IMR-90 (cell line): ENCODE measurements at regions not wholly inside any gene's neighbourhood (a gene's known extent, or its start where the extent isn't known, plus 50 kb on each side); places are given as distances from the start of the nearest gene placed in this dataset.

Experiments
- BHLHE40 ChIP-seq: fragments of 150-350 bp; IDR thresholded peaks from 2 replicates; pipeline ENCODE4 v1.6.1; 2016; ENCODE audit warnings: mild to moderate bottlenecking, low read depth, low read length
- CEBPB ChIP-seq: IDR thresholded peaks from 2 replicates; pipeline ENCODE4 v1.6.1; 2012; ENCODE audit warnings: low read depth, low read length, improper control_type of control experiment
- CTCF ChIP-seq: conservative IDR thresholded peaks from 2 replicates; pipeline ENCODE4 v1.5.1; 2012; ENCODE audit warnings: mild to moderate bottlenecking, low read depth, low read length, improper control_type of control experiment
- RFX5 ChIP-seq: IDR thresholded peaks from 2 replicates; pipeline ENCODE4 v1.8.0; 2012; ENCODE audit warnings: low read depth, mild to moderate bottlenecking, low read length, moderate library complexity
- SMC3 ChIP-seq: fragments of 150-350 bp; IDR thresholded peaks from 2 replicates; pipeline ENCODE4 v1.6.1; 2016; ENCODE audit warnings: low read depth, mild to moderate bottlenecking, antibody characterized with exemption, low read length, moderate library complexity

GRCh38 chr17:12463102-12463501, 202.6 kb upstream of the MYOCD start:
- TF ChIP-seq CTCF (no peak), SMC3 (no peak), CEBPB (no peak), BHLHE40 (peak; percentile 12; the same call in 1 of the 2 replicates), RFX5 (no peak)
